GM21360 (cell line): ENCODE measurements at regions not wholly inside any gene's neighbourhood (a gene's known extent, or its start where the extent isn't known, plus 50 kb on each side); places are given as distances from the start of the nearest gene placed in this dataset.

Experiments used
- ATAC-seq: cut with Tn5 transposase; IDR thresholded peaks from one replicate; pipeline ENCODE4 v1.9.1; 2021; ENCODE audit warnings: mild to moderate bottlenecking, moderate library complexity; ENCODE audit not compliant: unreplicated experiment

DNA sequence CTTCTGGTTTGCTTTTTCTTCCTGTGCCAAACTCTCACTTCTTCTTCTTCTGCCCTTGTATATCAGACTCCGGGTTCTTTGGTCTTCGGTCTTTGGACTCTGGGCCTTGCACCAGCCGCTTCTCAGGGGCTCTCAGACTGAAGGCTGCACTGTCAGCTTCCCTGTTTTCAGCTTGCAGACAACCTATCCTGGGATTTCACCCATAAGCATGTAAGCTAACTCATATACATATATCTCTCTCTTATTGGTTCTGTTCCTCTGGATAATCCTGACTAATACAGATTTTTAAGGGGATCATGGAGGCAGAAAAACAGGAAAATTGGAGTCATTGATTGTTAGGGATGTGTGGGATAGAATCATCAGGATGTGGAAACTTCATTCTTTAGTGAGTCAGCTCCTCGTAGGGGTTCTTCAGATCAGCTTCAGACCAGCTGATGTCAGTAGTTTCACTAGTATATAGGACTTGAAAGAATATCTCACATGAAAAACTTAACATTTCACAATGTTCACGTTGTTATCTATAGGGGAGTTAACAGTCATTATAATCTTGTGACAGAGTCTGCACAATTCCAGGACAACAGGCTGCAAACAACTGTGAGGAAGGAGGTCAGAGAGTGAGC lies 102.9 kb downstream of the RASSF9 start:
- no peak for ATAC-seq

DNA sequence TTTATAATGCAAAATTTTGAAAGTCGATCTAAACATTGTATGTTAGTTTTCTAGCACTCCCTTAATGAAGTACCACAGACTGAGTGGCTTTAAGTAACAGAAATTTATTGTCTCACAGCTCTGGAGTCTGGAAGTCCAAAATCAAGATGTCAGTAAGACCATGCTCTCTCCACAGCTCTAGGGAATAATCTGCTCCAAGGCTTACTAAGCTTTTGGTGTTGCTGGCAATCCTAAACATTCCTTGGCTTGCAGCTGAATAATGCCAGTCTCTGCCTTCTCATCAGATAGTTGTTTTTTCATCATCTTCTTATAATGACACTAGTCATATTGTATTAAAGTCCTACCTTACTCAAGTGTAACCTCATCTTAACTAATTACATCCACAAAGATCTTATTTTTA lies 102.2 kb downstream of the RASSF9 start:
- ATAC-seq: no peak

DNA sequence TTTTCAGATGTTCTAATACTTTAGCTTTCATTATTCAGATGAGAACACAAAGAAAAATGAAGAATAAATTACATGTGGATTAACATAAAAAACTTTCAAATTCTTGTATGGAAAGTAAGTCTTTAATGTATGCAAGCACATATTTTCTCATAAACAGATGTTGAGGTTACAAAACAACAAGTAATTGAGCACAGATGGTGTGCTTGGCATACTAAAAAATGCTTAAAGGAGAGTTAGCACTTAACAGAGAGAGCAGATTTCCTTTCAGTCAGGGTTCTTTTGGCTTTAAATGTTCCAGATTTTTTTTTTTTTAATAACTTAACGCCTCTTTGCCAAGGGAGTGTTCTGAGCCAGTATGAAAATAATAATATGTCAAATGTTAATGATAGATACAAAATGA lies 96.0 kb downstream of the RASSF9 start:
- no peak for ATAC-seq

DNA sequence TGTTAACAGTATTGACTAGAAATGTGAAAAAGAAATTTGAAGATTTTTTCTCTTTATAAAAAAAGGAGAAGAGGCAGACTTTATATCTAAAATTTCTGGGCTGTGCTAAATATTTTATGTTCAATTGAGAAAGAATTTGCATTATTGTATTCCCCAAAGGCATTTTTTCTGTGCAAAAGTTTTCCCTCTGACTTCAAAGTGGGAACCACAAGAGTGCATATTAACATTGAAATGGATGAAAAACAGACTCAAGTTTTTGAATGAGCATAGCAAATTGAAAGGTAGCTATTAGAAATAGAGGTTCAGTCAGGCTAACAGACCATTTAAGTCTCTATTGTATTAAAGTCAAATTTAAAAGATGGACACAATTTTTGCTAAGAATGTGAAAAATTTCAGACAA lies 95.2 kb downstream of the RASSF9 start:
- ATAC-seq: no peak

DNA sequence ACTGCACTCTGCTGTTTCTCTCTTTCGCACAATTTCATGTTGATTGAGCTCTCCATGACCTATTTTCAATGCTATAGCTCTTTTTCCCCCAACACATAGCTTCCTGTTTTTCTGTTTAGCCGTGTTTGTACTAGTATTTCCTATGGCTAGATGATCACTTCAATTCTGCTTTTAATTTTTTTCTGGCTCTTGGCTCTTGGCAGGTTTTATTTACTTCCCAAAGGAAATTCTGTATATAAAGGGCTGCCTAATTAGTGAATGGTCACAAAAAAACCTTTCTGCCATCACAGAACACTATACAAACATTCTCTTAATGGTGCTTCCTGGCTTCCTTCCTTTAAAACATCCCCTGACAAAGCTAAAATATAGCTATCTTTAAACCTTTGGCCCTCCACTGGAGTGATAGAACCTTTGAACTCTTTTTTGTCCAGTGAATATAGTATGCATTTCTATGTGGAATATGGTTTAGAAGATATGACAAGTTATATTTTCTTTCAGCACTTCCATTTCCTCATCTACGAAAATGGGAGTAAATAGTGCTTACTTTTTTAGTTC lies 88.2 kb downstream of the RASSF9 start:
- ATAC-seq: no peak
